ENCODE measurements at regions not wholly inside any gene's neighbourhood (a gene's known extent, or its start where the extent isn't known, plus 50 kb on each side); places are given as distances from the start of the nearest gene placed in this dataset.

DNA sequence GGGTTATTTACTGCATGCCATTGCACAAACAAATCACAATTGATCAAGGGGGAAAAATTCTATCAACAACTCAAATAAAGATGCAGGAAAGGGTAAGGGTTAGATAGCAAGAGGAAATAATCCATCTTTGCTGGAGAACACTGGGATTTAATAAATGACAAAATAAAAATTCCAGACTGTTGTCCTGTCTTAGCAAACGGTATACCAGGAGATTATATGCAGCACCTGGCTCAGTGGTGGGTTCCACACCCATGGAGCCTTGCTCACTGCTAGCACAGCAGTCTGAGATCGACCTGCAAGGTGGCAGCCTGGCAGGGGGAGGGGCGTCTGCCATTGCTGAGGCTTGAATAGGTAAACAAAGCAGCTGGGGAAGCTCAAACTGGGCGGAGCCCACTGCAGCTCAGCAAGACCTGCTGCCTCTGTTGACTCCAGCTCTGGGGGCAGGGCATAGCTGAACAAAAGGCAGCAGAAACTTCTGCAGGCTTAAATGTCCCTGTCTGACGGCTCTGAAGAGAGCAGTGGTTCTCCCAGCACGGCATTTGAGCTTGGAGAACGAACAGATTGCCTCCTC, 296.5 kb upstream of the THSD7B start:
- no peak for DNase-seq (ENCODE audit: low read depth)

DNA sequence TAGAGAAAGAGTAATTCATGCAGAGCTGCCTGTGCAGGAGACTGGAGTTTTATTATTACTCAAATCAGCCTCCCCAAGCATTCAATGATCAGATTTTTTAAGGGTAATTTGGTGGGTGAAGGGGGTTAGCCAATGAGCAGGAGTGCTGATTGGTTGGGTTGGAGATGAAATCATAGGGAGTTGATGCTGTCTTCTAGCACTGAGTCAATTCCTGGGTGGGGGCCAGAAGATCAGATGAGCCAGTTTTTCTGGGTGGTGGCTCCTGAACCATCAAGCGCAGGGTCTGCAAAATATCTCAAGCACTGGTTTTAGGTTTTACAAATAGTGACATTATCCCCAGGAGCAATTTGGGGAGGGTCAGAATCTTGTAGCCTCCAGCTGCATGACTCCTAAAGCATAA, 312.8 kb upstream of the THSD7B start:
- no peak for DNase-seq (ENCODE audit: low read depth)

GRCh38 chr2:136448986-136449780, 316.2 kb upstream of the THSD7B start:
- DNase-seq (ENCODE audit: low read depth) = no peak

- no peak for DNase-seq (ENCODE audit: low read depth)
Measured at GRCh38 chr2:136448432-136448831, 316.9 kb upstream of the THSD7B start.

- DNase-seq (ENCODE audit: low read depth) = no peak
Measured at GRCh38 chr2:136444323-136444722, 321.0 kb upstream of the THSD7B start.

- no peak for DNase-seq (ENCODE audit: low read depth)
Measured at GRCh38 chr2:136443661-136444060, 321.7 kb upstream of the THSD7B start.

DNA sequence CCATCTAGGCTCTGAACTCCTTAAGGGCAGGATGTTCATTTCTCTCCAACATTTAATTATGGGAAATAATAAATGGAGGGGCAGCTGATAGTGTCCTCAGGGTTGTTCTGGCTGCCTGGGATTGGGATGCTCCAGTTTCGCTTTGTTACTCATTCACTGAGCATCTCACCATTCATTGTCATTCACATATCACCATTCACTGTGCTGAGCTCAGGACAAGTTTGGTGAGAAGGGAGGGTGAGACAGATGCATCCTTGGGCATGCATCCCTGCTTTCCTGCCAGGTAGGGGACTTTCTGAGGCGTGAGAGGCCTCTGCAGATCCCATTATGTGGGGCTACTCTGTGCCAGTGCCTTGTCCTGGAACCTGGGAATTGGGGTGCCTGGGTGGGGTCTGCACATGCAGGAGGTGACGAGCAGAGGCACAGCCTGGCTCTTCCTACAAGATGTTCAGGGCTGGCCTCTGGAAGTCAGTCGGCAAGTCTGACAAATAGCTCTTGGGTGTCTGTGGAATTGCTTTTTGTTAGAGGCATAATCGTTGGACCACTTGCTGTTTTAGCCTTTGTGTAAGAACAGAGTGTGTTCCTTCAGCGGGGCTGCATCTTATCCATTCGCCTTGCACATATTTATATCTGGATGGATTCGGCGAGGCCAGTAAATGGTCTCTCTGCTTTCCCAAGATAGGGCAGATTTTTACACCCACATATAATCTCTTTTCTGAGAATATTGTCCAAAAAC, 323.2 kb upstream of the THSD7B start:
- no peak for DNase-seq (ENCODE audit: low read depth)

DNA sequence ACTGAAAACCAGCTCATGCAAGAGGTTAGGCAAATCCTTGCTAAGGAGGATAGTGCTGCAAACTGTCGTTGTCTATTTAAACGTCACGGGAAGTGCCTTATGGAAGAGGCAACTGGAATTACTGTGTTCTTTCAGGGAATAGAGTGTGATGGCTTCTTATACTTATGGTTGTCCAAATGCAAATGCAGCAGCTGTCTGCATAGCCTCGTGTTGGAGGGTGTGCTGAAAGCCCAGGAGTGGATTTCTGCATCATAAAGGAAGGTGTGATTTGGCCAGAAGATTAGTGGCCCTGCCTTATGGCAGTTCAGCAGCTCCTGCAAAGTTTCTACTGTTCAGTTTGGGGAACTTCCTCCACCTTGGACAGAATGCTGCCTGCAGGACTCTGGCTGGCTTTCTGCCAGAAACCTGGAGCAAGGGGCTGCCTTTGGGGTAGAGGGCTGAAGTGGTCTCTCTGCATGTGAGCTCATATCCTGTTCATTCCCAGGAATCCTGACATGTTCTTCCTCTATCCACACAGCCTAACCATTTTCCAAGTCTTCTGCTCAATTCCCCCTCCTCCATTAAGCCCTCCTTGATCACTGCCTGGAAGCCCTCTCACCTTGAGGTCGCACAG, 321.2 kb upstream of the CXCR4 start:
- DNase-seq (ENCODE audit: low read depth) = no peak

GRCh38 chr2:136437461-136437860, 319.5 kb upstream of the CXCR4 start:
- no peak for DNase-seq (ENCODE audit: low read depth)

DNA sequence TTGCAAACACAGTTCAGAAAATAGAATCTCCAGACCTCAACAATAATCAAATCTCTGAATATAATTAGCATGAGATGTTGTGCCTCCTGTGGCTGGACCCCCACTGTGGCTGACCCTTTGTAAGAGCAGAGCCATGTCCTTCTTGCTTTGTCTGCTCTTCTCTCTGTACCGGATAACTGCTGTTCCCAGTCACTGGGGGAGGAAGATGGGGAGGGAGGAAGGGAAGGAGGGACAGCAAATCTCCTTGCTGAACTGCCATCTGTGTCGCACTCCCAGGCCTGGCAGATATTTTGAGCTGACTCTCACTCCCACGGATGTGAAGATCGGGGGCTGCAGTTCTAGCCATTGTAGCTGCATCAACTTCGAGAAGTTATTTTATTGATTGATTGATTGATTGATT, 319.0 kb upstream of the CXCR4 start:
- DNase-seq (ENCODE audit: low read depth) = no peak

- no peak for DNase-seq (ENCODE audit: low read depth)
Measured at GRCh38 chr2:136434251-136434715, 316.3 kb upstream of the CXCR4 start.

- no peak for DNase-seq (ENCODE audit: low read depth)
Measured at GRCh38 chr2:136433261-136433660, 315.3 kb upstream of the CXCR4 start.

- DNase-seq (ENCODE audit: low read depth) = no peak
Measured at GRCh38 chr2:136424112-136424511, 306.2 kb upstream of the CXCR4 start.

DNA sequence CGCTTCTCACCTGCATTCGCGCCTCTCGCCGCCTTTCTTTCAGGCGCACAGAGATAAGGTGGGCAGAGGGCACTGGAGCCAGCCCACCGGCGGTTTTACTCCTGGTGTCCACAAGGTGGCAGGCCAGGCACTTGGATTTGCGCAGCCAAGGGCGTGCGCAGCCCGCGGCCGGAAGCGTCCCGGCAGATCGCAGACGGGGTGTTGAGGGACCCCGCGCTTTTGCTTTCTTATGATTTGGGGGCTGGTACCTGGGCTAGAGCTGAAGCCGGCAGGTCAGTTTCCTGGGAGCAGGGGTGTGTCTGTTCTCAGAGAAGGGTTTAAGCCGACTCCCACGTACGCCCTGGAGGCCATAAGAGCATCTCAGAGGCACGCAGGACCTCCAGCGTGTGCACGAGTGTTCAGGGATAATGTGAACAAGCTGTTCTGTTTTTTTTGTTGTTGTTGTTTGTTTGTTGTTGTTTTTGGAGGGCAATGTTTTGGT, 305.6 kb upstream of the CXCR4 start:
- DNase-seq (ENCODE audit: low read depth) = peak; percentile 77

- DNase-seq (ENCODE audit: low read depth) = no peak
Measured at GRCh38 chr2:136422512-136422911, 304.6 kb upstream of the CXCR4 start.

DNA sequence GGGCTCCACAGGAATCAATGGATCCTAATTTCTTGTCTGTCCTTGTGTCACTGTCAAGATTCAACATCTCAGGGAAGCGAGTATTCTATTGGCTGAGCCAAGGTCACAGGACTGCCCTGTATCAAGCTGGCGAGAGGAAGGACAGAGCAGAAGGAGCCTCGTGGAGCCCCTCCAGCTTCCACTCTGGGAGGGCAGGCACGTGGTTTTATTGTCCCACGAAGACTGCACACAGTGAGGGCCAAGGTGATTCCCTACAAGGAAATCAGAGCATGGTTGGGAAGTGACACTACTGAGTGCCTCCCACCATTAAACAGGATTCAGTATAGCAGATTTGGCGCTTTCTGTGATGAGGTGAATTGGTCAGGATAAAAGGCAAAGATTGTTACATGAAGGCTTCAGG, 302.4 kb upstream of the CXCR4 start:
- DNase-seq (ENCODE audit: low read depth) = no peak

- DNase-seq (ENCODE audit: low read depth) = no peak
Measured at GRCh38 chr2:136411946-136412345, 294.0 kb upstream of the CXCR4 start.

DNA sequence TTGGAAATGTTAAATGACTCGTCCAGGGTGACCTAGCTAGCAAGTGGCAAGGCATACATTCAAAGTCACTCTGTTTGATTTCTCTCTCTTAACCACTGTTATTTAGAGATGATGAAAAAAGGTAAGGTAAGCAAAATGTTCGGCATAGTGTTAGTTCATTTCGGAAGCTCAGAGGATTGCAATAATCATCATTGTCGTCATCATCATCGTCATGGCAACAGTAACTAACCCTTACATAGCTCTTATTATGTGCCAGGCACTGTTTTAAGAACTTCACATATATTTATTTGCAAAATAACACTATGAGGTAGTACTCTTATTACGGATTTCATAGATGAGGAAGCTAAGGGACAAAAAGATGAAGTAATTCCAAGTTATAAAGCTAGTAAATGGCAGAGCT, 292.7 kb upstream of the CXCR4 start:
- DNase-seq (ENCODE audit: low read depth) = no peak

GRCh38 chr2:136408795-136409194, 290.8 kb upstream of the CXCR4 start:
- no peak for DNase-seq (ENCODE audit: low read depth)

GRCh38 chr2:136407952-136408318, 290.0 kb upstream of the CXCR4 start:
- DNase-seq (ENCODE audit: low read depth) = no peak

DNA sequence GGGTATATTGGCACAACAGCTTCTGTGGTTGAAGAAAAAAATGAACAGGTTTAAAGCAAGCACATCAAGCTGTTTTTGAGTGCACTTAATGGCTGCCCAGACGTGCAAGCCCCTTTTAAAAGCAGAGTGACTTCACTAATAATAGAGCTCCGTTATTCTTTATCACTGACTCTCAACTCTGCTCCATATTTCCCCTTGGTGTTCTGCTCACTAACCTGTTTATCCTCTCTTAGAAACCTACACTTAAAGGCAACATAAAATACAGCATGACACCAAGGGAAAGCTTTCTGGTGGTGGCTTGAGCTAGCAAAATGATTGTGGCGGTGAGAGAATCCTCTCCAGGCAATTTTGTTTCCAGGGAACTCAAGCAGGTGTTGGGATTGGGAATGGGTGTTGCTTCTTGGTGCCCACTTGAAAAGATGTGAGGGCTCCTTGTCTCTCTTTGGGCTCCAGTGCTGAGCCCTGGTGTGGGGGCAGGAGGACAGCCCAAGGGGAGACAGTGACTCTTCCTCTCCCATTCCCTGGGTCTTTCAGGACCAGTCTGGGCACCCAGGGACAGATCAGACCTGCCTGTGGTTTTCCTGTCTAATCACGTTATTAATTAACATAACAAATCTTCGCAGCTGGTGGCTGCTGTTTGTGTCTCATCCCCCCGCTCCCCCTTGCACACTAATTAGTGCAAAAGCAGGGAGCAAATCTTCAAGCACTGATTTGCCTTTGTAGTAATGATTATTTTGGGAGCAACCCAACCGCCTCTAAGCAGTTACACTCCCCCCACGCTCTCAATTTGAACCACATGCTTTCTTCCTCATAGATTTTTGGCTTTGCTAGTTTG, 289.4 kb upstream of the CXCR4 start:
- DNase-seq (ENCODE audit: low read depth) = no peak

- no peak for DNase-seq (ENCODE audit: low read depth)
Measured at GRCh38 chr2:136404925-136405324, 287.0 kb upstream of the CXCR4 start.
